A549 (cell line): ENCODE measurements at regions not wholly inside any gene's neighbourhood (a gene's known extent, or its start where the extent isn't known, plus 50 kb on each side); places are given as distances from the start of the nearest gene placed in this dataset.

ENCODE experiments used
- ATAC-seq, 2 experiments: fragments of 200-7000 bp in 1 of 2; fragments of >200 bp in 1 of 2; cut with Nextera tagmentation in 1 of 2; cut with Tn5 transposase in 1 of 2; 3 replicates each; pipeline versions ENCODE4 v1.8.0 to v1.9.1; 2018 to 2020; ENCODE audit warnings: mild to moderate bottlenecking in 1 of 2, moderate library complexity in 1 of 2
- CTCF ChIA-PET: fragments of 300-600 bp; sonication (Branson Sonifier 250); formaldehyde crosslinking; extraction: SDS; loops from one replicate; lab custom pipeline; 2021; ENCODE audit warnings: antibody characterized with exemption, inconsistent platforms; lab: Yijun Ruan, JAX
- POLR2A ChIA-PET: fragments of 350-600 bp; formaldehyde crosslinking; extraction: SDS; loops from one replicate; lab custom pipeline; 2021; ENCODE audit warnings: antibody characterized with exemption, inconsistent platforms; lab: Yijun Ruan, JAX
- DNase-seq, 2 experiments: peaks; one replicate each; pipeline versions ENCODE4 v3.0.0 to v3.0.0-alpha.2; 2011 to 2016; ENCODE audit warnings: low read depth in 1 of 2, low spot score in 1 of 2
- FAIRE-seq: peaks from 2 replicates; lab custom pipeline; 2011; peaks lifted over from hg19 to GRCh38; lab: Jason Lieb, UNC
- H3K27ac ChIP-seq, 2 experiments: fragments of >200 bp; sonication (Bioruptor Twin); formaldehyde crosslinking; 3 replicates each; pipeline ENCODE4 v1.5.1; 2016 to 2017
- H3K4me1 ChIP-seq: fragments of >200 bp; sonication (Bioruptor Twin); formaldehyde crosslinking; 3 replicates; pipeline ENCODE4 v1.6.1; 2016
- H3K4me2 ChIP-seq: fragments of >200 bp; sonication (Bioruptor Twin); formaldehyde crosslinking; 3 replicates; pipeline ENCODE4 v1.6.1; 2016
- H3K4me3 ChIP-seq: fragments of >200 bp; sonication (Bioruptor Twin); formaldehyde crosslinking; 3 replicates; pipeline ENCODE4 v1.5.1; 2016
- H3K9me3 ChIP-seq: fragments of >200 bp; sonication (Bioruptor Twin); formaldehyde crosslinking; 3 replicates; pipeline ENCODE4 v1.6.1; 2016
- ATOH8 ChIP-seq: fragments of 250-450 bp; sonication (Bioruptor Pico); IDR thresholded peaks from 2 replicates; pipeline ENCODE4 v1.5.0; 2020; ENCODE audit warnings: low read depth, mild to moderate bottlenecking, moderate library complexity
- BHLHE40 ChIP-seq: IDR thresholded peaks from 2 replicates; pipeline ENCODE4 v1.6.1; 2012; ENCODE audit warnings: low read depth, low read length, inconsistent platforms
- CEBPB ChIP-seq, 2 experiments: fragments of >200 bp in 1 of 2; sonication (Bioruptor Twin) in 1 of 2; formaldehyde crosslinking in 1 of 2; IDR thresholded peaks; 2 replicates each; pipeline ENCODE4 v1.6.1; 2012 to 2016
- CHD2 ChIP-seq: fragments of 150-350 bp; IDR thresholded peaks from 2 replicates; pipeline ENCODE4 v1.6.1; 2014; ENCODE audit warnings: low read length; ENCODE audit not compliant: partially characterized antibody
- CHD4 ChIP-seq: fragments of 200-600 bp; sonication (generic); IDR thresholded peaks from 2 replicates; pipeline ENCODE4 v1.6.1; 2016; ENCODE audit warnings: antibody characterized with exemption, mild to moderate bottlenecking, borderline replicate concordance
- CTCF ChIP-seq: fragments of >200 bp; sonication (Bioruptor Twin); formaldehyde crosslinking; IDR thresholded peaks from 3 replicates; pipeline ENCODE4 v1.5.1; 2016
- EP300 ChIP-seq, 2 experiments: fragments of >200 bp; sonication (Bioruptor Twin); formaldehyde crosslinking; IDR thresholded peaks; 2 replicates in 1 of 2; 3 replicates in 1 of 2; pipeline ENCODE4 v1.6.1; 2016 to 2017
- FOSB ChIP-seq: fragments of 250-450 bp; sonication (Bioruptor Pico); IDR thresholded peaks from 2 replicates; pipeline ENCODE4 v1.5.0; 2020; ENCODE audit warnings: mild to moderate bottlenecking, moderate library complexity
- HEYL ChIP-seq: fragments of 250-450 bp; sonication (Bioruptor Pico); IDR thresholded peaks from 2 replicates; pipeline ENCODE4 v1.8.0; 2021; ENCODE audit warnings: mild to moderate bottlenecking, moderate library complexity
- HMGXB4 ChIP-seq: fragments of 250-450 bp; sonication (Bioruptor Pico); IDR thresholded peaks from 2 replicates; pipeline ENCODE4 v1.5.0; 2021; ENCODE audit warnings: mild to moderate bottlenecking, moderate library complexity, borderline replicate concordance
- JUN ChIP-seq, 2 experiments: fragments of >200 bp; sonication (Bioruptor Twin); formaldehyde crosslinking; IDR thresholded peaks; 2 replicates in 1 of 2; 3 replicates in 1 of 2; pipeline ENCODE4 v1.6.1; 2016 to 2017
- JUNB ChIP-seq: fragments of >200 bp; sonication (Bioruptor Twin); formaldehyde crosslinking; IDR thresholded peaks from 2 replicates; pipeline ENCODE4 v1.6.1; 2016
- KDM5A ChIP-seq: fragments of 200-600 bp; sonication (generic); IDR thresholded peaks from 2 replicates; pipeline ENCODE4 v1.6.1; 2016; ENCODE audit warnings: antibody characterized with exemption, mild to moderate bottlenecking
- MAFK ChIP-seq: fragments of 450-650 bp; IDR thresholded peaks from 2 replicates; pipeline ENCODE4 v1.6.1; 2014; ENCODE audit not compliant: partially characterized antibody
- MAZ ChIP-seq: fragments of 150-350 bp; IDR thresholded peaks from 2 replicates; pipeline ENCODE4 v1.6.1; 2014; ENCODE audit warnings: antibody characterized with exemption, low read depth, low read length, borderline replicate concordance
- MYC ChIP-seq: IDR thresholded peaks from 2 replicates; pipeline ENCODE4 v1.6.1; 2012; ENCODE audit warnings: mild to moderate bottlenecking, inconsistent platforms, low read length, improper control_type of control experiment, borderline replicate concordance
- NR3C1 ChIP-seq: fragments of >200 bp; sonication (Bioruptor Twin); formaldehyde crosslinking; IDR thresholded peaks from 3 replicates; pipeline ENCODE4 v1.6.1; 2017
- PBX3 ChIP-seq: IDR thresholded peaks from 2 replicates; pipeline ENCODE4 v1.6.1; 2012
- PHF8 ChIP-seq: fragments of 200-600 bp; sonication (generic); IDR thresholded peaks from 2 replicates; pipeline ENCODE4 v1.6.1; 2016; ENCODE audit warnings: low read depth, mild to moderate bottlenecking, antibody characterized with exemption, moderate library complexity, borderline replicate concordance
- RCOR1 ChIP-seq: fragments of 150-350 bp; IDR thresholded peaks from 2 replicates; pipeline ENCODE4 v1.6.1; 2014; ENCODE audit warnings: antibody characterized with exemption, low read length, low read depth
- SREBF2 ChIP-seq: fragments of 450-650 bp; IDR thresholded peaks from 2 replicates; pipeline ENCODE4 v1.6.1; 2014; ENCODE audit warnings: mild to moderate bottlenecking, moderate library complexity
- ZNF302 ChIP-seq: fragments of 250-450 bp; sonication (Bioruptor Pico); IDR thresholded peaks from 2 replicates; pipeline ENCODE4 v1.9.0; 2021; ENCODE audit warnings: inconsistent platforms, mild to moderate bottlenecking, moderate library complexity
- WGBS: methylation state at CpG from one replicate; pipeline ENCODE4 v1.1.6; 2017; ENCODE audit errors: missing lambda C conversion rate; 5-methylcytosine and 5-hydroxymethylcytosine counted together

GRCh38 chr5:74374656-74375055 lies 265.9 kb downstream of the ENC1 start:
- Histone ChIP-seq H3K4me3 (no peak overlapping the region), H3K4me1 (no peaks in the 10 kb centered on the region), H3K4me2 (no peak overlapping the region), H3K9me3 (no peaks in the 10 kb centered on the region), H3K27ac (no peak overlapping the region)
- ChIA-PET CTCF (no interaction called here), POLR2A (no interaction called here)
- FAIRE-seq (no peak), ATAC-seq (no peak), DNase-seq (no peak)
- TF ChIP-seq NR3C1 (no peak), RCOR1 (no peak), CEBPB (IDR thresholded peaks at IDR 0.05) (no peak), PBX3 (no peak), JUN (IDR thresholded peaks at IDR 0.05) (no peak), CHD2 (no peak), JUNB (no peak), ATOH8 (CRISPR knock-in tag) (no peak)
- 66% methylated on average over 4 of the region's 4 CpGs for WGBS

- DNase-seq, result no peak
- CTCF ChIA-PET, result interaction anchor here (0.8 kb wide), 1 partner anchor 229 kb away, joined by 4 read pairs; no protein-coding TSS in a partner anchor
Measured at GRCh38 chr5:74373076-74373475, 267.5 kb downstream of the ENC1 start.

More at GRCh38 chr5:74373076-74373475, 267.5 kb downstream of the ENC1 start:
- no peak overlapping the region for H3K4me3 ChIP-seq
- TF ChIP-seq HEYL (no peak), CHD4 (no peak), FOSB (CRISPR knock-in tag) (no peak), ZNF302 (CRISPR knock-in tag) (no peak), SREBF2 (no peak), PBX3 (no peak), PHF8 (no peak), NR3C1 (no peak), MAZ (no peak), KDM5A (no peak), MAFK (no peak), EP300 (IDR thresholded peaks at IDR 0.05) (no peak), CTCF (no peak), MYC (no peak), JUN (IDR thresholded peaks at IDR 0.05) (no peak), HMGXB4 (CRISPR knock-in tag) (no peak), BHLHE40 (no peak)
- ATAC-seq, result no peak
- WGBS, result 19% methylated on average over 1 of the region's 1 CpG
- H3K4me1 ChIP-seq, result no peaks in the 10 kb centered on the region
- no peak overlapping the region for H3K4me2 ChIP-seq
- FAIRE-seq, result no peak
- POLR2A ChIA-PET, result no interaction called here
- no peak overlapping the region for H3K27ac ChIP-seq
- H3K9me3 ChIP-seq, result no peaks in the 10 kb centered on the region
